ENCODE measurements at regions not wholly inside any gene's neighbourhood (a gene's known extent, or its start where the extent isn't known, plus 50 kb on each side); places are given as distances from the start of the nearest gene placed in this dataset.
A peak's percentile ranks its signal among the peaks of the same experiment; 100 is the strongest.
"Not testable (repeated sequence)": the region's sequence is repeated elsewhere in the genome, so short reads cannot be mapped to it uniquely, and the experiment has no call there.

GRCh38 chr6:166724576-166724975, 97.5 kb upstream of the RPS6KA2 start:
- no peak for DNase-seq (ENCODE audit: low read depth in 2 of 2)

- DNase-seq (ENCODE audit: low read depth in 2 of 2): no peak
Measured at GRCh38 chr6:166722785-166723184, 95.7 kb upstream of the RPS6KA2 start.

- DNase-seq (ENCODE audit: low read depth in 2 of 2): no peak
Measured at GRCh38 chr6:166721576-166721975, 94.5 kb upstream of the RPS6KA2 start.

DNA sequence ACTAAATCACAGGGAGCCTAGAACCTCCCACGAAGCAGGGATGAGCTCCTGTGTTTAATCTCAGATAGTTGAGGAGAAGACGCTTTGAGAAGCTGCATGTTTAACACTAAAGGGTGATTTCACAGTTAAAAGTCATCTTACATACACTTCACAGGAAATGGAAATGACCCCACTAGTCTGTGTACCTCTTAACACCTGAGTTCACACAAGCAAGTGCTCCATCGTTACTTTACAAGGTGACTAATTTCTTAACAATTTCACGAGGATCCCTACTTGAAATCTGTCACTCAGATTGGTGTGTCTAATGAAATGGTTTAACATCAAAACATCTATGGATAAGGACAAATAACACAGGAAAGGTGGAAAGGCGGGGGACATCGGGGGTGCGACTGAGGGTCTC, 93.8 kb upstream of the RPS6KA2 start:
- DNase-seq (ENCODE audit: low read depth in 2 of 2): no peak

DNA sequence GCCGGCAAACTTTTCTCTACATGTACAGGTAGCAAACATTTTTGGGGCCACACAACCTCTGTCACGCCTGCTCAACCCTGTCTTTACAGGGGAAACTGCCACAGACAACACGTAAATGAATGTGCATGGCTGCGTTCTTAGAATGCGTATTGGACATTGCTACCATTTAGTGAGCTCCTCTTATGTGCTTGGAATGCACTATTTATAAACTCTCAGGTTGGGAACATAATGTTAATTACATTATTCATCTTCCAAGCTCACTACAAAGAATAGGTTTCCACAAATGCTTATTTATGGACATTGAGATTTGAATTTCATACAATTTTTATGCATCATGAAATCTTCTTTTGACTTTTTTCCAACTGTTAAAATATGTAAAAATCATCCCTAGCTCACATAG, 92.0 kb upstream of the RPS6KA2 start:
- no peak for DNase-seq (ENCODE audit: low read depth in 2 of 2)

DNA sequence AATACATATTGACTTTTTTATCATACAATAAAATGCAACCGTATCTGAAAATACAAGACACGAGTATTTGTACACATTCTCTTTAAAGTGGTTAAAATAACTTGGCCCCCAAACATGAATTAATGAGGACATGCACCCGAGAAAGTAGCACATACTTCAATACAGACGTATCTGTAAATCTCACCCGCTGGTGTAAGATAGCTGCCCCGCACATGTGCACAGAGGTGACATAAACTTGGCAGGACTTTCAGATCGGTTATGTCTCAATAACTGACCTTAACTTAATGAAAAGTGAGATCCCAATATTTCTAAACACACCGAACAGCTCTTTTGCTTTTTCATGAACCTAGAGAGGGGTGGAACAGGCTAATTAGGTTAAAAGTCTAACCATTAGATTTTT, 91.5 kb upstream of the RPS6KA2 start:
- DNase-seq (ENCODE audit: low read depth in 2 of 2): no peak

DNA sequence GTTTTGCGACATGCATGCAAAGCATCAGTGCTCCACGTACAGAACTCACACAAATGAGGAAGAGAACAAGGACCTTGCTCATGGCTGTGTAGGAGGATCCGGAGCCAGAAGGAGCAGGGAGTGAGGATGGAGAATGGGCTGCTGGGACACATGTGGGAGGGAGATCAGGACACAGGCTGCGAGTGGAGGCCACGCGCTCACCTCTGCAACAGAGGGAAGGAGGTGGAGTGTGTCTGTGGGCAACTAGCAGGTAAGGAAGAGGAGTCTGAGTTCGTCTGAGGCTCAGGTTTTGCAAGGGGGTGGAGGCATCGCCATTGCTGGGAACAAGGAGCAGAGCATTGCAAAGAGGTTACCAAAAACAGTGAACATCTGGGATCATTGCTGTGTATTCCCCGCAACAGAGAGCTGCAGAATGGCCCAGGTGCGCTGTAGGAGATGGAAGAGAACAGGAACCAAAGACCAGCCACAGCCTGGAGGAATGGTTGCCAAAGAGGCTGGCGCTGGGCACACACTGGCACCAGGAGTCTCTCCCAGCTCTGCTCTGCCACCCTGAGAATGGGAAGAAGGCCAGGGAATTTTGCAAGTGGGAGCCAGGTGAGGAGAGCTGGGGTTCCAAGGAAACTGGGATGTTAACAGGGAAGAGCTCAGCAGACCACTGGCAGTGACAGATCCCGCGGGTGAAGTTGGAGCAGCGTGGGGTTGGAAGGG, 90.0 kb upstream of the RPS6KA2 start:
- DNase-seq (ENCODE audit: low read depth in 2 of 2): no peak

DNA sequence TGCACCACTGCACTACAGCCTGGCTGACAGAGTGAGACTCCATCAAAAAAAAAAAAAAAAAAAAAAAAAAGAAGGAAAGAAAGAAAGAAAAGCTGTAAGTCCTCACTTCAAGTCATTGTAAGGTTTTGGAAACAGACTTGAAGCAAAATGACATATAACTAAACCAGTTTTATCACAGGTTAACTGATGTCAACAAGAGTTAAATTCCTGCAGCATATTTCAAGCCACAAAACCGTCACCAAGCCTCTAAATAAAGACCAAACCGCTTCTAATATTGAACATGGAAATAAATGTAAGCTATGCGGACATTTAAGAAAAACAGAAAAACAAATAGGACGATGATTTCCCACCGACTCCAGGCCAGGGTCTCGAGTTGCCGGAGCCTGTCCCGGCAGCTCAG, 88.9 kb upstream of the RPS6KA2 start:
- DNase-seq (ENCODE audit: low read depth in 2 of 2): no peak

- DNase-seq (ENCODE audit: low read depth in 2 of 2): no peak
Measured at GRCh38 chr6:166715065-166715464, 88.0 kb upstream of the RPS6KA2 start.

DNA sequence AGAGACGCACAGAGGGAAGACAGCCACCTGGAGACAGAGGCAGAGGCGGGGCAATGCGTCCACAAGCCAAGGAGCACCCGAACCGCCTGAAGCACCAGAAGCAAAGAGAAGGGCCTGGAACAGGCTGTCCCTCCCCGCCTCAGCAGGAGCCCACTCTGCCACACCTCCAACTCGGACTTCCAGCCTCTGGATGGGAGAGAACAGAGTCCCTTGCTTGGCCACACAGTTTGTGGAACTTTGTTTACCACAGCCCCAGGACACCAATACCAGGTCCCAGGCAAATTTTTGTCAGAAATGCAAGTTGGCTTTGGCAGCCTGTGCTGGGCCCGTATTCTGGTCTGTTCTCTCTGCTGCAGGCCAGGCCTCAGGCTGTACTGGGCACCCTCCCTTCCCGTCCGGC, 87.5 kb upstream of the RPS6KA2 start:
- no peak for DNase-seq (ENCODE audit: low read depth in 2 of 2)

- no peak for DNase-seq (ENCODE audit: low read depth in 2 of 2)
Measured at GRCh38 chr6:166714187-166714510, 87.1 kb upstream of the RPS6KA2 start.

DNA sequence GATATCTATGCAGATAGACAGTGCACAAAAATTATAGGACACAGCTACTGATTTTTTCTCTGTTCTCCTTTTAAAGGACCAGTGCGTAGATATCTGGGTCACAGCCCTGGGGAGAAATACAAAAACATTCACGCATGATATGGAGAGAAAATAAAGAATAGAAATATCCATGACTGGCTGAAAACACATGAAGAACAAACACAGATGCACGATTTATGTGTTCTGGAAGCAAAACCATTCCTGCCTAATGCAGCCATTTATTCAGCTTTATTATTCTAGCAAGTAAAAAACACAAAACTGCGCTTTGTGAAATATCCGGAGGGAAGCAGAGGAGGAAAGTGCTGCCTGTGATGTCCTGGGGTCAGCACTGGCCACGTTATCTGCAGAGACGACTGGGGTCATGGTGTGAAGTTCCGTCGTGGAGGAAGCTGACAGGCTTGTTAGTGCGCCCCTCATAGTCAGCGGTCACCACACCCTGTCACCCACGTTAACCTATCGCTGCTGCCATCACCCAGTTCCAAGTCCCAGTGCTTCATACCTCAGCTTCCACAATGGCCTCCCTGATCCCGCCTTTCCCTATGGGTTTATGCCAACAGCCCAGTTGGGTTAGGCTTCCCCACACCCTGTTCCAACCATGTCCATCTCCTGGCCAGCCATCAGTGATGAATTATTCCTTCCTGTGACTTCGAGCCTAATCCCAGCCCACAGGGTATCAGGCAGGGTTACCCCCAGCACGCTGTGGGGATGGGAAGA, 86.6 kb upstream of the RPS6KA2 start:
- DNase-seq (ENCODE audit: low read depth in 2 of 2): no peak

DNA sequence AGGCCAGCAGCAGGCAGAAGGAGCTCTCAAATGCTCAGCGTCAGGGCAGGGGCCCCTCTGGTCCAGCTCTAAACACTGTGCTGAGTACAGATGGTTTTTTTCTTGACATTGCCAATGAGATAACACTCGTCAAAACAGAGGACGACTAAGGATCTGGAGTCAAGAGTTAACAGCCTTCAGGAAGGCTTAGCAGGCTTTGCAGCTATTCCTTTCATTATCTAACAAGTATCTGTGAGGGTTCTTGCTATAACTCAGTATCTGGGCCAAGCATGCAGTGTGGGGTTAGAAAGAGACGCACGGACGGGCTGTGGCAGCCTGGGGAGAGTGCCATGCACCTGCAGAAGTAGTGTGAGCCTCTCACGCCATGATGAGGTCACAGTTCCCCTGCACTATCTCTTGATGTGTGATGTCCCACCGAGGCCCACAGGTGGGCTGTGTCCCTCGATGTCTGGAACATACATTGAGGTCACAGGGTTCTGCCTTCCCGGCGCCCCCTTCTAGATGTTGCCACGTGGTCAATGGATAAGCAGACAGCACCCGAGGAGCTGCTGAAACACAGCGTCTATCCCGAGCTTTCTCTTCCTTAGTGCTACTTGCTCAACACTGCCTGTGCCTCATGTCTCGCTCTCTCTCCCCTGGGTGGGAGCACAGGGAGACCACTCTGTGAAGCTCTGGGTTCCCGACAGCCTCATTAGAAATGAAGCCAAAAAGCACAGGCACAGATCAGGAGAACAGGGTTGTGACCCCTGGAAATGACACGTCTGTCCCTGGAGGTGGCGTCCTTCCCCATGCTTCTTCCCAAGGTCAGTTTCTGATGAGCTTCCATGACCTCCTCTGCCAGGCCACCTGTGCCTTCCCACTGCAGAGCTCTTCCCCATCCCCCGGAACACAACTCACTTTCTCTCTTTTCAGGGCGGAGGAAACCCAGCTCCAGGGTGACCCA, 85.5 kb upstream of the RPS6KA2 start:
- no peak for DNase-seq (ENCODE audit: low read depth in 2 of 2)

- DNase-seq (ENCODE audit: low read depth in 2 of 2): no peak
Measured at GRCh38 chr6:166710084-166710483, 83.0 kb upstream of the RPS6KA2 start.

DNA sequence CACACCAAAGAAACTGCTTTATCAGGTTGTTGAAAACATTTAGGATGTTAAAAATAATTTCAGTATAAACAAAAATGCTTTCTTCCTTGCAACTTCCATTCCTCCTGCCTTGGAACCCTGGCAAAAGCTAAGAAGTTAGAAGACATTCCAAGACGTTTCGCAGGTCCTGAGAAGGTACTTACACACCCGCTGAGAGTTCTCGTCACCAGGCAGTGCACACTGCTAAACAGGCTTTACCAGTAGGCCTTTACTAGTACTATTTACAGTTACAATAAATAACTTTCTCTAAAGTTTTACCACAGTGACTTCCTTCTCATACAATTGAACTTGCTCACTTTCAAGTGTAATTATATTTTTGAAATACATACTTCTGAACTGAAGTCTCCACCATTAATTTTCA, 81.4 kb upstream of the RPS6KA2 start:
- no peak for DNase-seq (ENCODE audit: low read depth in 2 of 2)

DNA sequence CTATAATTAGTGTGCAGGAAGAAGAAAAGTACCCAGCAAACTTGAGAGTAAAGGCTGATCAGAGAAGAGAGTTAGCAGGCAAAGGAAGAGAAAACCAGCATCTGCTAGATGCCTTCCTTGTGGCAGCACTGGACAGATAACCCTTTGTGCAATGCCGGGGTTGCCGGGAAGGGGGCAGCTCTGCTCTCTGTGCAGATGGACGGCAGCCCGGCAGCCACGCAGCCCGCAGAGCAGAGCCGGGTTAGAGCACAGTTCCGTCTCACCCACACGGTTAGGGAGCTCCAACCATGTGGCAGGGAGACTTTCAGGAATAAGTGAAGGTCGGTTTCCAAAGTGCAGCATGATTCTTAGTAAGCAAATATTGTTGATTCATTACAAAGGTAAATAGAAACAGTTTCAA, 80.0 kb upstream of the RPS6KA2 start:
- DNase-seq (ENCODE audit: low read depth in 2 of 2): peak; percentile 4 to 5

- no peak for DNase-seq (ENCODE audit: low read depth in 2 of 2)
Measured at GRCh38 chr6:166705069-166705468, 78.0 kb upstream of the RPS6KA2 start.

GRCh38 chr6:166704171-166704570, 77.1 kb upstream of the RPS6KA2 start:
- DNase-seq (ENCODE audit: low read depth in 2 of 2): no peak

DNA sequence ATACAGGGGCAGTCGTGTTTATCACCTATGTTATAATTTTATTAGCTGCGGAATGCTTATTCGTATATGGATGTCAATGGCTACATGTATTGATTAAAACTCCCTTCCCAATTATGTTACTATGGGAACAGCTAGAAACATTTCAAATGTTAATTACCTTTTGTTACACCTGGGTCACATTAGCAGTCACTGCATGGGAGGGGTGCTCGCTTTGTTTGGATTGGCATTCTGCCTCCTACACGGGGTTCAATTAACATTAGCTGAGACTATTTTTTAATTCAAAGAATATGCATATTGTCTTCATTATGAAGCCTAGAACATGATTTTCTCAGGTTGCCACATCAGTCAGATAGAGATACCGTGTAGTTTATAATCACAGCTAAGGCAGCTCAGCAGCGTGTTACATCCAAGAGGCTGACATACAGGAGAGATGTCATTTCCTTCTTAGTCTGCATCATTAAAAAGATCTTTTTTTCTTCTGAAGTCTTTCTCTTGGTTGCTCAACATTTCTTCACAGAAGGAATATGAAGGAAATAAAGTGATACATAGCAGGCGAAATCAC, 76.2 kb upstream of the RPS6KA2 start:
- no peak for DNase-seq (ENCODE audit: low read depth in 2 of 2)

- not testable (repeated sequence) for DNase-seq (ENCODE audit: low read depth in 2 of 2)
Measured at GRCh38 chr6:166701424-166701823, 74.4 kb upstream of the RPS6KA2 start.

DNA sequence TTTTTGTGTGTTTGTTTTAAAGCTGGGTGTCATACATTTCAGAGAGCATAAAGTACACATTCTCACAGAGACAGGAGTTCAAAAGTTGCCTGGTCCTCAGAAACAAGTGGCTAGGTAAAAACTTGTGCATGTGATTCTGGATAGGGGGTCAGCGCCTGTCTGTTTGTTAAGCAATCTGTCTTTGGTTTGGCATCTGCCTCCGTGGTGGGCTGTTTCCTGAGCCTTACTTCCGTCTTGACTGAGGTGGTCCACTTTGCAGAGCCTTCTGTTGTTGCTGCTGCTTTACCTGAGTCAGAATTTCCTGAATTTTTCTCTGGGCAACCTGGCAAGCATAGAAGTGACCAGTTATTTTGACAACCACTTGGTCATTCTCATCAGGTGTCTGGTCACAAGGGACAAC, 73.8 kb upstream of the RPS6KA2 start:
- DNase-seq (ENCODE audit: low read depth in 2 of 2): not testable (repeated sequence)

GRCh38 chr6:166697113-166697512, 70.1 kb upstream of the RPS6KA2 start:
- DNase-seq (ENCODE audit: low read depth in 2 of 2): no peak

Measured in stimulated activated CD4-positive, alpha-beta T cell treated with anti-CD3 and anti-CD28 coated beads, Interleukin-15, amount 100 ng/mL, for 48 hours (primary cell).